ENCODE measurements at regions not wholly inside any gene's neighbourhood (a gene's known extent, or its start where the extent isn't known, plus 50 kb on each side); places are given as distances from the start of the nearest gene placed in this dataset.
"Not testable (repeated sequence)": the region's sequence is repeated elsewhere in the genome, so short reads cannot be mapped to it uniquely, and the experiment has no call there.

GRCh38 chr4:9505341-9505740 is 61.1 kb downstream of the DEFB131A start:
- DNase-seq: not testable (repeated sequence)

- not testable (repeated sequence) for DNase-seq
Observed at GRCh38 chr4:9506672-9507071, 62.5 kb downstream of the DEFB131A start.

- DNase-seq: not testable (repeated sequence)
Observed at GRCh38 chr4:9512941-9513340, 68.7 kb downstream of the DEFB131A start.

- DNase-seq: not testable (repeated sequence)
Observed at GRCh38 chr4:9519631-9520030, 75.4 kb downstream of the DEFB131A start.

GRCh38 chr4:9522903-9523302 is 78.7 kb downstream of the DEFB131A start:
- DNase-seq: not testable (repeated sequence)

GRCh38 chr4:9524406-9524805 is 80.2 kb downstream of the DEFB131A start:
- DNase-seq: not testable (repeated sequence)

- DNase-seq: peak; percentile 28 to 41
Observed at GRCh38 chr4:9532134-9532862, 88.1 kb downstream of the DEFB131A start.

GRCh38 chr4:9532863-9533192 is 88.6 kb downstream of the DEFB131A start:
- not testable (repeated sequence) for DNase-seq

- not testable (repeated sequence) for DNase-seq
Observed at GRCh38 chr4:9537101-9537500, 92.9 kb downstream of the DEFB131A start.

GRCh38 chr4:9539939-9540520 is 95.8 kb downstream of the DEFB131A start:
- not testable (repeated sequence) for DNase-seq

GRCh38 chr4:9541388-9541915 is 97.2 kb downstream of the DEFB131A start:
- not testable (repeated sequence) for DNase-seq

- not testable (repeated sequence) for DNase-seq
Observed at GRCh38 chr4:9544851-9545250, 100.6 kb downstream of the DEFB131A start.

- not testable (repeated sequence) for DNase-seq
Observed at GRCh38 chr4:9547470-9547869, 103.3 kb downstream of the DEFB131A start.

GRCh38 chr4:9556076-9556475 is 111.9 kb downstream of the DEFB131A start:
- DNase-seq: not testable (repeated sequence)

- DNase-seq: not testable (repeated sequence)
Observed at GRCh38 chr4:9577869-9578268, 133.7 kb downstream of the DEFB131A start.

GRCh38 chr4:9582880-9583279 is 138.7 kb downstream of the DEFB131A start:
- DNase-seq: not testable (repeated sequence)

- no peak for DNase-seq
Observed at GRCh38 chr4:9592010-9592409, 147.8 kb downstream of the DEFB131A start.

GRCh38 chr4:9594948-9595347 is 150.7 kb downstream of the DEFB131A start:
- DNase-seq: no peak

GRCh38 chr4:9595531-9595930 is 151.3 kb downstream of the DEFB131A start:
- not testable (repeated sequence) for DNase-seq

GRCh38 chr4:9599266-9599665 is 155.1 kb downstream of the DEFB131A start:
- DNase-seq: no peak

- no peak for DNase-seq
Observed at GRCh38 chr4:9600246-9600645, 156.0 kb downstream of the DEFB131A start.

- DNase-seq: no peak
Observed at GRCh38 chr4:9602389-9602914, 158.2 kb downstream of the DEFB131A start.

GRCh38 chr4:9604031-9604892 is 160.0 kb downstream of the DEFB131A start:
- DNase-seq: not testable (repeated sequence)

All from NCI-H1930 (cell line).